ENCODE measurements at regions not wholly inside any gene's neighbourhood (a gene's known extent, or its start where the extent isn't known, plus 50 kb on each side); places are given as distances from the start of the nearest gene placed in this dataset.

DNA sequence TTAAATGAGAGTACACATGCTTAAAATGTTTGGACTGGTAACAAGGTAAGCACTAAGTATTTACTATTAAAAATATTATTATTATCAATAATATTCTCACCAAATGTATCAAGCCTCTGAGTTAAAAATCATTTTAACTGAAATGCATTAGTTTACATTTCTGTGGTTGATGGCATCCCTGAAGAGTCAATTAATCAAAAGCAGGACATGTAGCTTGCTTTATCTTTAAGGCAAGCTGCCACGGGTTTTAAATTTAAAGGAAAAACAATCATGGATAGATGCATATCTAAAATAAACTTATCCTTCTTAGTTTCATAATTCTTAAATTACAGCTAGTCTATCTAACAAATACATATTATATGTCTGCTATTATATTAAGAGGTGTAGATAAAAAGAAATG, 584.8 kb upstream of the INTU start:
- TF ChIP-seq POLR2AphosphoS5 (IDR thresholded peaks at IDR 0.05; ENCODE audit: low read depth, low read length), result no peak
- no peak for TF ChIP-seq POLR2A (IDR thresholded peaks at IDR 0.05; ENCODE audit: low read depth, low read length)
- TF ChIP-seq TAF1 (IDR thresholded peaks at IDR 0.05; ENCODE audit: low read depth, low read length), result no peak
- no peak for TF ChIP-seq SPI1 (IDR thresholded peaks at IDR 0.05; ENCODE audit: low read depth, low read length)
- no peak for TF ChIP-seq PAX5 (IDR thresholded peaks at IDR 0.05; ENCODE audit: insufficient read depth, low read length, severe bottlenecking)
- TF ChIP-seq POU2F2 (IDR thresholded peaks at IDR 0.05; ENCODE audit: low read depth, low read length), result no peak
